ENCODE measurements at regions not wholly inside any gene's neighbourhood (a gene's known extent, or its start where the extent isn't known, plus 50 kb on each side); places are given as distances from the start of the nearest gene placed in this dataset.

- TF ChIP-seq CTCF (IDR thresholded peaks at IDR 0.05; ENCODE audit: low read length) (no peak), EZH2 (IDR thresholded peaks at IDR 0.05; ENCODE audit: borderline replicate concordance, low read length) (no peak)
- Histone ChIP-seq H3K4me1 (ENCODE audit: insufficient read depth, low read length, severe bottlenecking) (no peaks in the 10 kb centered on the region), H3K27me3 (ENCODE audit: insufficient read depth, low read length) (no peaks in the 10 kb centered on the region), H3K4me3 (ENCODE audit: low read depth, low read length, poor library complexity, severe bottlenecking) (no peak overlapping the region), H3K36me3 (ENCODE audit: insufficient read depth, low read length) (no peaks in the 10 kb centered on the region), H2AFZ (ENCODE audit: low read length) (no peak overlapping the region), H4K20me1 (ENCODE audit: insufficient read depth, low read length) (no peaks in the 10 kb centered on the region), H3K4me2 (ENCODE audit: low read length) (no peak overlapping the region), H3F3A (ENCODE audit: insufficient read depth, low read length) (no peaks in the 10 kb centered on the region), H3K9me2 (ENCODE audit: low read depth, low read length) (no peaks in the 10 kb centered on the region), H3K9me3 (ENCODE audit: low read length) (no peaks in the 10 kb centered on the region), H3K79me2 (ENCODE audit: insufficient read depth, low read length) (no peaks in the 10 kb centered on the region), H3K27ac (ENCODE audit: low read depth, low read length, poor library complexity, severe bottlenecking) (no peak overlapping the region), H3K9ac (ENCODE audit: low read length) (no peak overlapping the region)
Observed at GRCh38 chr18:38032516-38032915, 466.9 kb upstream of the CELF4 start.

GRCh38 chr18:38028946-38029345 lies 463.3 kb upstream of the CELF4 start:
- no peak overlapping the region for H3K27ac ChIP-seq (ENCODE audit: low read depth, low read length, poor library complexity, severe bottlenecking)
- no peaks in the 10 kb centered on the region for H3K4me1 ChIP-seq (ENCODE audit: insufficient read depth, low read length, severe bottlenecking)
- no peaks in the 10 kb centered on the region for H3K27me3 ChIP-seq (ENCODE audit: insufficient read depth, low read length)
- no peaks in the 10 kb centered on the region for H3K9me2 ChIP-seq (ENCODE audit: low read depth, low read length)
- no peak overlapping the region for H3K9ac ChIP-seq (ENCODE audit: low read length)
- no peak for TF ChIP-seq CTCF (IDR thresholded peaks at IDR 0.05; ENCODE audit: low read length)
- TF ChIP-seq EZH2 (IDR thresholded peaks at IDR 0.05; ENCODE audit: borderline replicate concordance, low read length): no peak
- H3K4me3 ChIP-seq (ENCODE audit: low read depth, low read length, poor library complexity, severe bottlenecking): no peak overlapping the region
- no peaks in the 10 kb centered on the region for H3K79me2 ChIP-seq (ENCODE audit: insufficient read depth, low read length)
- H3K4me2 ChIP-seq (ENCODE audit: low read length): no peak overlapping the region
- no peaks in the 10 kb centered on the region for H3K36me3 ChIP-seq (ENCODE audit: insufficient read depth, low read length)
- no peaks in the 10 kb centered on the region for H3F3A ChIP-seq (ENCODE audit: insufficient read depth, low read length)
- H2AFZ ChIP-seq (ENCODE audit: low read length): no peak overlapping the region
- no peaks in the 10 kb centered on the region for H4K20me1 ChIP-seq (ENCODE audit: insufficient read depth, low read length)
- no peaks in the 10 kb centered on the region for H3K9me3 ChIP-seq (ENCODE audit: low read length)

GRCh38 chr18:38025433-38026038 lies 459.9 kb upstream of the CELF4 start:
- no peak overlapping the region for H3K4me3 ChIP-seq (ENCODE audit: low read depth, low read length, poor library complexity, severe bottlenecking)
- H3K4me2 ChIP-seq (ENCODE audit: low read length): no peak overlapping the region
- no peaks in the 10 kb centered on the region for H3K4me1 ChIP-seq (ENCODE audit: insufficient read depth, low read length, severe bottlenecking)
- H3K9ac ChIP-seq (ENCODE audit: low read length): no peak overlapping the region
- no peaks in the 10 kb centered on the region for H3K79me2 ChIP-seq (ENCODE audit: insufficient read depth, low read length)
- no peaks in the 10 kb centered on the region for H3F3A ChIP-seq (ENCODE audit: insufficient read depth, low read length)
- no peaks in the 10 kb centered on the region for H3K36me3 ChIP-seq (ENCODE audit: insufficient read depth, low read length)
- H3K9me3 ChIP-seq (ENCODE audit: low read length): no peaks in the 10 kb centered on the region
- no peaks in the 10 kb centered on the region for H3K27me3 ChIP-seq (ENCODE audit: insufficient read depth, low read length)
- H4K20me1 ChIP-seq (ENCODE audit: insufficient read depth, low read length): no peaks in the 10 kb centered on the region
- TF ChIP-seq CTCF (IDR thresholded peaks at IDR 0.05; ENCODE audit: low read length) (no peak), EZH2 (IDR thresholded peaks at IDR 0.05; ENCODE audit: borderline replicate concordance, low read length) (no peak)
- no peak overlapping the region for H2AFZ ChIP-seq (ENCODE audit: low read length)
- H3K27ac ChIP-seq (ENCODE audit: low read depth, low read length, poor library complexity, severe bottlenecking): no peak overlapping the region
- no peaks in the 10 kb centered on the region for H3K9me2 ChIP-seq (ENCODE audit: low read depth, low read length)
